Naive thymus-derived CD8-positive, alpha-beta T cell (primary cell): ENCODE measurements at regions not wholly inside any gene's neighbourhood (a gene's known extent, or its start where the extent isn't known, plus 50 kb on each side); places are given as distances from the start of the nearest gene placed in this dataset.
A peak's percentile ranks its signal among the peaks of the same experiment; 100 is the strongest.

Experiments used
- ATAC-seq, 2 donors: fragments of 150-1000 bp; cut with Tn5 transposase in 1 of 2; sonication (Bioruptor Pico), chemical (Tn5 transposase) in 1 of 2; 1 replicate in 1 of 2; 2 replicates in 1 of 2; pipeline ENCODE4 v1.10.0; 2021; ENCODE audit warnings: mild to moderate bottlenecking in 2 of 2, moderate library complexity in 2 of 2
- POLR2A ChIA-PET: fragments of 350-600 bp; sonication (Branson Sonifier 250); formaldehyde crosslinking; loops from one replicate; lab custom pipeline; 2021; ENCODE audit warnings: antibody characterized with exemption; lab: Charles Lee
- DNase-seq, 10 donors: peaks; one replicate each; pipeline versions ENCODE4 v3.0.0 to v3.0.0-alpha.2; 2020 to 2022
- H3K27ac Mint-ChIP-seq, 10 donors: one replicate each; pipeline ENCODE4 v1.8.0; 2020 to 2022; ENCODE audit warnings: mild to moderate bottlenecking in 10 of 10, mixed read lengths in 10 of 10, moderate library complexity in 4 of 10, inconsistent platforms in 1 of 10
- H3K27me3 Mint-ChIP-seq, 5 donors: one replicate each; pipeline ENCODE4 v1.8.0; 2021 to 2022; ENCODE audit warnings: mixed read lengths in 5 of 5
- H3K36me3 Mint-ChIP-seq, 3 donors: one replicate each; pipeline ENCODE4 v1.8.0; 2020 to 2022; ENCODE audit warnings: mixed read lengths in 3 of 3, mild to moderate bottlenecking in 2 of 3, inconsistent platforms in 1 of 3
- H3K4me1 Mint-ChIP-seq, 4 donors: one replicate each; pipeline ENCODE4 v1.8.0; 2021 to 2022; ENCODE audit warnings: mixed read lengths in 4 of 4
- H3K4me3 Mint-ChIP-seq, 10 donors: one replicate each; pipeline ENCODE4 v1.8.0; 2020 to 2022; ENCODE audit warnings: mild to moderate bottlenecking in 10 of 10, mixed read lengths in 10 of 10, moderate library complexity in 6 of 10, inconsistent platforms in 1 of 10
- H3K9me3 Mint-ChIP-seq, 9 donors: one replicate each; pipeline ENCODE4 v1.8.0; 2020 to 2022; ENCODE audit warnings: mixed read lengths in 9 of 9, mild to moderate bottlenecking in 3 of 9, inconsistent platforms in 1 of 9, moderate library complexity in 1 of 9

GRCh38 chr15:29386523-29386922 is 116.9 kb upstream of the NSMCE3 start:
- Mint-ChIP-seq H3K4me1 (peaks cover 0 to 2% (median 0%) of the 10 kb centered on the region in 4 donors), H3K9me3 (peaks cover 0 to 5% (median 0%) of the 10 kb centered on the region in 9 donors), H3K27ac (no peak overlapping the region), H3K4me3 (no peak overlapping the region), H3K27me3 (peaks cover 12 to 49% (median 21%) of the 10 kb centered on the region in 5 donors), H3K36me3 (no peaks in the 10 kb centered on the region)
- ATAC-seq (no peak), DNase-seq (no peak)
- POLR2A ChIA-PET = no interaction called here

GRCh38 chr15:29383367-29383766 is 113.7 kb upstream of the NSMCE3 start:
- Mint-ChIP-seq H3K27me3 (peaks cover 12 to 49% (median 25%) of the 10 kb centered on the region in 5 donors), H3K4me3 (no peak overlapping the region), H3K27ac (no peak overlapping the region), H3K36me3 (no peaks in the 10 kb centered on the region), H3K9me3 (peaks cover 0 to 4% (median 0%) of the 10 kb centered on the region in 9 donors), H3K4me1 (peaks cover 0 to 2% (median 0%) of the 10 kb centered on the region in 4 donors)
- POLR2A ChIA-PET = no interaction called here
- ATAC-seq (no peak), DNase-seq (peak in 1 of 10 donors; percentile 43)

DNA sequence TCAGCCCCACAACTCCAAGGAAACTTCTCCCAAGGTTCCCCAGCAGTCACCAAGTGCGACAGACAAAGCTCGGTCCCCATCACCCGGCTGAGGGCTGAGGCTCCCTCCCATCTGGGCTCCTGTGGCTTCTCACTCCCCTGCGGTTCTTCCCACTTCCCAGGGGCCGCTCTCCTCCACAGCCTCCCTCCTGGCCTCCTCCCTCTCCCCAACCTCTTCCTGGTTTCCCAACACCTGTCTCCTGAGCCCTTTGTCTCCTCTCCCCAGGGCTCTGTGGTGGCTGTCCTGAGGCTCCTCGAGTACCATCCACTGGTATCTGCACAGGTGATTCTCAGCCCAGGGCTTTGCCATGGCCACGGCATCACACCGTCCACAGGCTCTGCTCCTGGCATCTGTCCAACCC is 113.2 kb upstream of the NSMCE3 start:
- DNase-seq = peak in 1 of 10 donors; percentile 60
- Mint-ChIP-seq H3K9me3 (peaks cover 0 to 4% (median 0%) of the 10 kb centered on the region in 9 donors), H3K27ac (no peak overlapping the region), H3K36me3 (no peaks in the 10 kb centered on the region), H3K27me3 (peaks cover 12 to 49% (median 25%) of the 10 kb centered on the region in 5 donors), H3K4me3 (no peak overlapping the region), H3K4me1 (peaks cover 0 to 2% (median 0%) of the 10 kb centered on the region in 4 donors)
- ATAC-seq = no peak
- POLR2A ChIA-PET = no interaction called here

DNA sequence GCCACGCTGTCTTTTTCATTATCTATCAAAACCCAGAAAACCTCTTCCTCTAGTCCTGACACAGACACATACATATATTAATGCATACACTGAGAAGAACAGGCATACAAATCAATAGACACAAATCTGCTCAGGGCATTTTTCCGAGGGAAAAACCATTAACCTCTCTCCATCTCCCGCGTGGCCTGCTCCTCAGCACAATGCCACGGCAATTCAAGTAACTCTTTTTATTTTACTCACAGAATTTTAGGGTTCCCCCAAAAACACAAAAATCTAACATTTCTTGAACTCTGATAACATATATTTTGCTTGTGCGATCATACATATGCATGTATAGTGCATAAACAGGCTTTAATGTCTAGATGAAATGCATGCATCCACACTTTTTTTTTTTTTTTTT is 110.8 kb upstream of the NSMCE3 start:
- ATAC-seq (no peak), DNase-seq (no peak)
- no peaks in the 10 kb centered on the region for H3K9me3 Mint-ChIP-seq
- H3K27me3 Mint-ChIP-seq = peaks cover 12 to 47% (median 29%) of the 10 kb centered on the region in 5 donors
- H3K36me3 Mint-ChIP-seq = no peaks in the 10 kb centered on the region
- peaks cover 0 to 2% (median 0%) of the 10 kb centered on the region in 4 donors for H3K4me1 Mint-ChIP-seq
- no peak overlapping the region for H3K27ac Mint-ChIP-seq
- H3K4me3 Mint-ChIP-seq = no peak overlapping the region
- POLR2A ChIA-PET = no interaction called here

- DNase-seq (no peak), ATAC-seq (no peak)
- peaks cover 8 to 46% (median 28%) of the 10 kb centered on the region in 5 donors for H3K27me3 Mint-ChIP-seq
- no peaks in the 10 kb centered on the region for H3K36me3 Mint-ChIP-seq
- peaks cover 0 to 2% (median 0%) of the 10 kb centered on the region in 4 donors for H3K4me1 Mint-ChIP-seq
- no peaks in the 10 kb centered on the region for H3K9me3 Mint-ChIP-seq
- POLR2A ChIA-PET = no interaction called here
- H3K4me3 Mint-ChIP-seq = no peak overlapping the region
- no peak overlapping the region for H3K27ac Mint-ChIP-seq
Measured at GRCh38 chr15:29379647-29380046, 110.0 kb upstream of the NSMCE3 start.

DNA sequence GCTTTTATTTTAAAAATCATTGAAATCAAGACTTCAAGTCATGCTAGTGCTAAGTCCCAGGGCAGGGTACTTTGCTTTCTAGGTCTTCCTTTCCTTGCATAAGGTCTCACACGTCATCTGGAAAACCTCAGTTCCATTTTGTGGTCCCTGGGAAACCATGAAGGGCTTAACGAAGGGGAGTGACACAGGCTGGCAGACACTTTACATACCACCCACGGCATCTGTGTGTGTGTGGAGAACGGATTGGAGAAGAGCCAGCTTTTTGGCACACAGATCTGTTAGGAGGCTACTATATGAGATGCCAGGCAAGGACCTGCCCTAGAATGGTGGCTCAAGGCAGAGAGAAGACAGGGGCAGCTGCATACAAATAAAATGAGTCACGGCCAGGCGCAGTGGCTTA is 107.5 kb upstream of the NSMCE3 start:
- DNase-seq (no peak), ATAC-seq (no peak)
- POLR2A ChIA-PET = no interaction called here
- Mint-ChIP-seq H3K27me3 (peaks cover 2 to 27% (median 10%) of the 10 kb centered on the region in 5 donors), H3K4me3 (no peak overlapping the region), H3K27ac (no peak overlapping the region), H3K4me1 (no peaks in the 10 kb centered on the region), H3K36me3 (no peaks in the 10 kb centered on the region), H3K9me3 (no peaks in the 10 kb centered on the region)

- no peak overlapping the region for H3K27ac Mint-ChIP-seq
- ATAC-seq = no peak
- POLR2A ChIA-PET = no interaction called here
- H3K4me1 Mint-ChIP-seq = no peaks in the 10 kb centered on the region
- H3K4me3 Mint-ChIP-seq = no peak overlapping the region
- no peak for DNase-seq
- H3K27me3 Mint-ChIP-seq = peaks cover 2 to 25% (median 10%) of the 10 kb centered on the region in 5 donors
- H3K9me3 Mint-ChIP-seq = no peaks in the 10 kb centered on the region
- H3K36me3 Mint-ChIP-seq = no peaks in the 10 kb centered on the region
Measured at GRCh38 chr15:29376590-29376989, 107.0 kb upstream of the NSMCE3 start.

GRCh38 chr15:29369261-29369660 is 99.6 kb upstream of the NSMCE3 start:
- Mint-ChIP-seq H3K36me3 (peaks cover 0 to 18% (median 7%) of the 10 kb centered on the region in 3 donors), H3K4me3 (no peak overlapping the region), H3K4me1 (no peaks in the 10 kb centered on the region), H3K27me3 (peaks cover 4 to 26% (median 11%) of the 10 kb centered on the region in 5 donors), H3K9me3 (peaks cover 9 to 33% (median 16%) of the 10 kb centered on the region in 9 donors), H3K27ac (no peak overlapping the region)
- ATAC-seq = no peak
- POLR2A ChIA-PET = no interaction called here
- no peak for DNase-seq

DNA sequence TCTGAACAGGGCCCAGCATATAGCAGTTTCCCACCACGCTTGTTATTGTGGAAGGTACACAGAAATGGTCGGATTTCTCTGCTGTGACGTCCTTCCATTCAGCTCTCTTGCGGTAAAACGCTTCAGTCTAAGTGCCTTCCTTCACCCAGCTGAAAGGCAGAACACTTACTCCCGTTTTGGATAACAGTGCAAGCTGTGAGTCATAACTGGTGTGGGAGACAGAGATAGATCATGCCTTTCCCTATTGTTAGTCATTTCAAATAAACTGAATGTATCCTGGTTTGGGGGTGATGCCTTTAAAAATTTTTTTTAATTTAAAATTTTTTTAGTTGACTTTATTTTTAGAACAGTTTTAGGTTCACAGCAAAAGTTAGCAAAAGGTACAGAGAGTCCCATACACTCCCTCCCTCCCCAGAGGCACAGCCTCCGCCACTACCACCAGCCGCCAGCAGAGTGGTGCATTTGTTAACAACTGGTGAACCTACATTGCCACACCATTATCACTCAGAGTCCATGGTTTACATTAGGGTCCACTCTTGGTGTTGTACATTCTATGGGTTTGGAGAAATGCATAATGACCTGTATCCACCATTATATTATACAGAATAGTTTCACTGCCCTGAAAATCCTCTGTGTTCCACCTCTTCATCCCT is 94.9 kb upstream of the NSMCE3 start:
- DNase-seq = no peak
- POLR2A ChIA-PET = no interaction called here
- Mint-ChIP-seq H3K4me1 (no peaks in the 10 kb centered on the region), H3K27me3 (peaks cover 7 to 35% (median 16%) of the 10 kb centered on the region in 5 donors), H3K27ac (no peak overlapping the region), H3K36me3 (peaks cover 0 to 18% (median 5%) of the 10 kb centered on the region in 3 donors), H3K9me3 (peaks cover 9 to 22% (median 14%) of the 10 kb centered on the region in 9 donors), H3K4me3 (no peak overlapping the region)
- no peak for ATAC-seq

DNA sequence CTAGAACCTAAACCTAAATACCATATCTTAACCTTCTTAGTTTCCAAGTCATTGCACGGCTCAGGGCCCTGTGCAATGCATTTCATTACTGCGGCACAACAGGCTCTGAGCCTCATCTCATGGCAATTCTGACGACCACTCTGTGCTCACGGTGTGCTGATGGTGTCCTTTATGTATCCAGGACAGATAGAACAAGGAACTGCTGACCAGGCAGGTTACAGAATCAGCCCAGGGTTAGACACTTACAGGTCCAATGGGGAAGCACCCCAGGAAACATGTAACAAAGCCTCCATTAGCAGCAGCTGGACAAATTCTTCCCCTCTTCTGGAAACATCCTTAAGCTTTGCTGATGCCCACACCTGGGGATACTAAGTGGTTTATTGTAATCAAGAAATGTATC is 91.9 kb upstream of the NSMCE3 start:
- POLR2A ChIA-PET = no interaction called here
- ATAC-seq = no peak
- H3K4me1 Mint-ChIP-seq = no peaks in the 10 kb centered on the region
- H3K9me3 Mint-ChIP-seq = peaks cover 0 to under 1% (median 0%) of the 10 kb centered on the region in 9 donors
- H3K27me3 Mint-ChIP-seq = peaks cover 7 to 39% (median 11%) of the 10 kb centered on the region in 5 donors
- H3K27ac Mint-ChIP-seq = no peak overlapping the region
- no peak overlapping the region for H3K4me3 Mint-ChIP-seq
- no peak for DNase-seq
- H3K36me3 Mint-ChIP-seq = peaks cover 0 to 3% (median 0%) of the 10 kb centered on the region in 3 donors

DNA sequence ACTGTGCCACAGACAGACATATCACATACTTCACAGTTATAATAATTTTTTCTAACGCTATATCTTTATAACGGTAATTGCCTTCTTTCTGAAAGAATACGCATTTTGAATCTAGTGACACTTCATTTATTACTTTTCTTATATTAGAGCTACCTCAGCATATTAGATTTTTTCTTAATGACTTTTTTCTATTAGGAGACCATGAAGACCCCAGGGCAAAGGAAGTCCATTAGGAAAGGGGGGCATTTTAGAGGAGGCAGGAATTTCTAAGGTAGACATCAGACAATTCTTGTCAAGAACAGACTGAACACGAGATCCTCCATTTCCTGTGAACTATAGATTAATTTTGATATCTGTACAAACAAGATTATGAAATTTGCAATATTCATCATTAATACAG is 90.5 kb upstream of the NSMCE3 start:
- no peak for DNase-seq
- POLR2A ChIA-PET = no interaction called here
- Mint-ChIP-seq H3K4me1 (no peaks in the 10 kb centered on the region), H3K27me3 (peaks cover 7 to 39% (median 12%) of the 10 kb centered on the region in 5 donors), H3K36me3 (no peaks in the 10 kb centered on the region), H3K27ac (no peak overlapping the region), H3K4me3 (no peak overlapping the region), H3K9me3 (no peaks in the 10 kb centered on the region)
- ATAC-seq = no peak

- ATAC-seq = no peak
- H3K27me3 Mint-ChIP-seq = peaks cover 3 to 36% (median 16%) of the 10 kb centered on the region in 5 donors
- DNase-seq = no peak
- no peaks in the 10 kb centered on the region for H3K9me3 Mint-ChIP-seq
- no peak overlapping the region for H3K27ac Mint-ChIP-seq
- peaks cover 0 to 2% (median 0%) of the 10 kb centered on the region in 4 donors for H3K4me1 Mint-ChIP-seq
- POLR2A ChIA-PET = no interaction called here
- no peak overlapping the region for H3K4me3 Mint-ChIP-seq
- no peaks in the 10 kb centered on the region for H3K36me3 Mint-ChIP-seq
Measured at GRCh38 chr15:29356786-29357185, 87.2 kb upstream of the NSMCE3 start.

DNA sequence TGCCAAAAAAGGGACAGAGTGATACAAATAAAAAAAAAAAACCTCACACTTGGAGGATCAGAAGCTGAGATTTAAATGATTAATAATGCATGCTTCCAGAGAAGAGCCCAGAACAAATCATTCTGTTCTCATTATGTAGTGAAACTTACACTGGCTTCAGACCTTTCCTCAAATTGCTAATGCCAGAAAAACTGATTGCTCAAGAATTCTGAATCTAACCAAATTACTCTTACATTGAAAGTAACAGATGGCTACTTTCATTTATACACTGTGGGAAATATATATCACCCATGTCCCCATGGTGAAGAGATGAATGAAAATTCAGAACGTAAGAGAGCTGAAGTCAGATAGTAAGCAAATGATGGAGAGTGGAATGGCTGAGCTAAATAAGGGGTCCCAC is 85.9 kb upstream of the NSMCE3 start:
- POLR2A ChIA-PET = no interaction called here
- H3K36me3 Mint-ChIP-seq = no peaks in the 10 kb centered on the region
- H3K27ac Mint-ChIP-seq = no peak overlapping the region
- H3K9me3 Mint-ChIP-seq = no peaks in the 10 kb centered on the region
- ATAC-seq (no peak), DNase-seq (no peak)
- no peak overlapping the region for H3K4me3 Mint-ChIP-seq
- peaks cover 3 to 36% (median 13%) of the 10 kb centered on the region in 5 donors for H3K27me3 Mint-ChIP-seq
- H3K4me1 Mint-ChIP-seq = peaks cover 0 to 2% (median 0%) of the 10 kb centered on the region in 4 donors

DNA sequence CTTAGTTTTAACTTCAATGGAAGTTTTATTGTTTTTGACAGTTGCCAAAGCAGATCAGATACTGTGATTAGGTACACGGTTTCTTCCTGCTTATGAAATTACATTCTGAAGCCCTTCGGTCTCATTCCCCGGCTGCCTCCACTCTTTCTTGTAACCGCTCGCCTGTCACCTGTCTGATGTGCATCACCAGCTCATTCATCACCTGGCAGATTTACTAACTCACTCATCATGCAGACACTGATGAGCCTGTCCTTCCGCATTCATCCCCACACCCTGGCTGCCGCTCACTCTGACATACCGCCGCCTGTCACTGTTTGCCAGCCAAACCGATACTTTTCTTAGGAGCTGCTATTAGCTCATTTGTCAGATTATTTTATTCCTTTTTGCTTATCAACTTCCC is 82.8 kb upstream of the NSMCE3 start:
- Mint-ChIP-seq H3K27me3 (peaks cover 4 to 47% (median 23%) of the 10 kb centered on the region in 5 donors), H3K4me1 (peaks cover 0 to 2% (median 0%) of the 10 kb centered on the region in 4 donors), H3K27ac (no peak overlapping the region), H3K4me3 (no peak overlapping the region), H3K36me3 (no peaks in the 10 kb centered on the region), H3K9me3 (no peaks in the 10 kb centered on the region)
- no peak for ATAC-seq
- DNase-seq = no peak
- POLR2A ChIA-PET = no interaction called here
